B cell (primary cell): ENCODE measurements at regions not wholly inside any gene's neighbourhood (a gene's known extent, or its start where the extent isn't known, plus 50 kb on each side); places are given as distances from the start of the nearest gene placed in this dataset.

Experiments used
- ATAC-seq: fragments of 200-7000 bp; cut with Tn5 transposase; one replicate; pipeline ENCODE4 v1.10.0; 2021; ENCODE audit warnings: low read depth, mild to moderate bottlenecking, moderate number of reproducible peaks, moderate library complexity
- CTCF ChIA-PET: fragments of 350-600 bp; sonication (Branson Sonifier 250); formaldehyde crosslinking; loops from one replicate; lab custom pipeline; 2021; ENCODE audit warnings: antibody characterized with exemption, inconsistent platforms; lab: Charles Lee
- POLR2A ChIA-PET: fragments of 350-600 bp; sonication (Branson Sonifier 250); formaldehyde crosslinking; loops from one replicate; lab custom pipeline; 2021; ENCODE audit warnings: antibody characterized with exemption; lab: Charles Lee
- DNase-seq: peaks from one replicate; pipeline ENCODE4 v3.0.0; 2013
- H2AFZ ChIP-seq: 2 replicates; pipeline ENCODE4 v1.6.1; 2012; ENCODE audit warnings: mild to moderate bottlenecking, low read depth, low read length; ENCODE audit not compliant: insufficient read depth, poor library complexity, severe bottlenecking
- H3K27ac ChIP-seq, 2 donors: 1 replicate in 1 of 2; 2 replicates in 1 of 2; pipeline ENCODE4 v1.5.1; 2012 to 2013; ENCODE audit warnings: low read length in 2 of 2, mild to moderate bottlenecking in 2 of 2, moderate library complexity in 1 of 2
- H3K27me3 ChIP-seq, 4 experiments: fragments of 200-600 bp in 1 of 4; sonication (generic) in 1 of 4; replicated peaks in 1 of 4; 1 replicate in 2 of 4; 2 replicates in 2 of 4; pipeline versions ENCODE4 v1.6.1 to v1.7.0; 2013 to 2016; ENCODE audit warnings: low read length in 3 of 4, mild to moderate bottlenecking in 2 of 4, mixed read lengths in 1 of 4, moderate library complexity in 1 of 4; ENCODE audit not compliant: insufficient read depth in 4 of 4, control insufficient read depth in 3 of 4; ENCODE audit errors: control extremely low read depth in 1 of 4
- H3K36me3 ChIP-seq, 2 experiments: replicated peaks in 1 of 2; 1 replicate in 1 of 2; 2 replicates in 1 of 2; pipeline versions ENCODE4 v1.6.1 to v1.7.1; 2013; ENCODE audit warnings: low read length in 1 of 2; ENCODE audit not compliant: insufficient read depth in 2 of 2, control insufficient read depth in 1 of 2; ENCODE audit errors: control extremely low read depth in 1 of 2, extremely low read depth in 1 of 2
- H3K4me1 ChIP-seq, 2 donors: fragments of 200-600 bp in 1 of 2; sonication (generic) in 1 of 2; 1 replicate in 1 of 2; 2 replicates in 1 of 2; pipeline versions ENCODE4 v1.5.1 to v1.6.1; 2013 to 2017; ENCODE audit warnings: low read length in 2 of 2; ENCODE audit not compliant: control insufficient read depth in 2 of 2, insufficient read depth in 2 of 2
- H3K4me2 ChIP-seq: replicated peaks from 2 replicates; pipeline ENCODE3; 2012; ENCODE audit warnings: mild to moderate bottlenecking, low read depth, low read length; ENCODE audit not compliant: poor library complexity, severe bottlenecking
- H3K4me3 ChIP-seq, 5 experiments: fragments of 200-600 bp in 1 of 5; sonication (generic) in 1 of 5; 1 replicate in 3 of 5; 2 replicates in 2 of 5; pipeline versions ENCODE4 v1.5.1 to v1.7.0; 2011 to 2016; ENCODE audit warnings: low read length in 4 of 5, mild to moderate bottlenecking in 4 of 5, low read depth in 2 of 5, control low read depth in 1 of 5, moderate library complexity in 1 of 5; ENCODE audit not compliant: insufficient read depth in 1 of 5; ENCODE audit errors: control extremely low read depth in 1 of 5, extremely low read depth in 1 of 5
- H3K79me2 ChIP-seq: fragments of 200-600 bp; sonication (generic); one replicate; pipeline ENCODE4 v1.6.0; 2016; ENCODE audit warnings: low read length; ENCODE audit not compliant: control insufficient read depth, insufficient read depth
- H3K9ac ChIP-seq: fragments of 200-600 bp; sonication (generic); 2 replicates; pipeline ENCODE4 v1.6.1; 2017; ENCODE audit warnings: mild to moderate bottlenecking, low read length, moderate library complexity
- H3K9me3 ChIP-seq, 3 donors: one replicate each; pipeline versions ENCODE4 v1.6.1 to v1.7.1; 2013; ENCODE audit warnings: low read length in 2 of 3; ENCODE audit not compliant: control insufficient read depth in 2 of 3, insufficient read depth in 1 of 3; ENCODE audit errors: control extremely low read depth in 1 of 3
- H4K20me1 ChIP-seq: 2 replicates; pipeline ENCODE4 v1.6.0; 2012; ENCODE audit warnings: mild to moderate bottlenecking, low read length; ENCODE audit not compliant: insufficient read depth, control insufficient read depth, poor library complexity, severe bottlenecking
- H3K27ac Mint-ChIP-seq: one replicate; pipeline ENCODE4 v1.8.0; 2021; ENCODE audit warnings: mixed read lengths
- H3K27me3 Mint-ChIP-seq: one replicate; pipeline ENCODE4 v1.8.0; 2021; ENCODE audit warnings: mixed read lengths
- H3K4me1 Mint-ChIP-seq: one replicate; pipeline ENCODE4 v1.8.0; 2021; ENCODE audit warnings: mixed read lengths
- H3K4me3 Mint-ChIP-seq: one replicate; pipeline ENCODE4 v1.8.0; 2021; ENCODE audit warnings: mixed read lengths
- H3K9me3 Mint-ChIP-seq: one replicate; pipeline ENCODE4 v1.8.0; 2022; ENCODE audit warnings: mixed read lengths; ENCODE audit not compliant: insufficient read depth
- EZH2 ChIP-seq: IDR thresholded peaks from 2 replicates; pipeline ENCODE4 v1.6.1; 2012; ENCODE audit warnings: borderline replicate concordance, low read depth, mild to moderate bottlenecking, moderate library complexity, low read length; ENCODE audit not compliant: insufficient read depth, poor library complexity, severe bottlenecking
- WGBS: methylation state at CpG from one replicate; pipeline ENCODE4 v1.1.5; 2013; ENCODE audit warnings: missing lambda C conversion rate; ENCODE audit not compliant: insufficient coverage; 5-methylcytosine and 5-hydroxymethylcytosine counted together
- intact Hi-C: fragments of 100-400 bp; cut with micrococcal nuclease; formaldehyde crosslinking; loops from one replicate; pipeline ENCODE4 v1.10.0; 2022
- TF ChIP-seq, protein P1 (sequence below): fragments of 200-600 bp; IDR thresholded peaks from one replicate; pipeline ENCODE4 v1.8.0; 2022; ENCODE audit warnings: antibody characterized with exemption, mild to moderate bottlenecking

DNA sequence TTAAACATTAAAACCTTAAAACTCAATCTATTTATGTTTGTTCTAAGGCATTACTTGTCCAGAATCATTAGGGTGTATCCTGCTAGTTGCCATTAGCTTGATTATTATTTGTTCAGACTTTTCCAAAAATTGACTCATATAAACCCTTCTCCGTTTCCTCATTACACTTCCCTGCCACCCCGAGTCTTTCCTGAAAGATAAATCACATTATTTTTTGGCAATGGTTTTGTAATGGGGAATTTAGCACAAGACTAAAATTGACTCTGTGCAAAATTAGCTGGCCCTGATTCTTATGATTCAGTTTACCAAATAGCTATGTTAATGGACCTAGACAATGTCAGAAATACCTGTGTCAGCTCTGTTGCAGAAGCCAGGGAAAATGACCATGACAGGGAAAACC is 112.2 kb upstream of the NT5C1B start:
- Mint-ChIP-seq H3K4me1 (no peaks in the 10 kb centered on the region), H3K27me3 (no peaks in the 10 kb centered on the region), H3K9me3 (no peaks in the 10 kb centered on the region), H3K27ac (no peak overlapping the region), H3K4me3 (no peak overlapping the region)
- intact Hi-C loops = no loop called here
- DNase-seq (no peak), ATAC-seq (no peak)
- TF ChIP-seq EZH2 = no peak
- TF ChIP-seq, protein P1, sequence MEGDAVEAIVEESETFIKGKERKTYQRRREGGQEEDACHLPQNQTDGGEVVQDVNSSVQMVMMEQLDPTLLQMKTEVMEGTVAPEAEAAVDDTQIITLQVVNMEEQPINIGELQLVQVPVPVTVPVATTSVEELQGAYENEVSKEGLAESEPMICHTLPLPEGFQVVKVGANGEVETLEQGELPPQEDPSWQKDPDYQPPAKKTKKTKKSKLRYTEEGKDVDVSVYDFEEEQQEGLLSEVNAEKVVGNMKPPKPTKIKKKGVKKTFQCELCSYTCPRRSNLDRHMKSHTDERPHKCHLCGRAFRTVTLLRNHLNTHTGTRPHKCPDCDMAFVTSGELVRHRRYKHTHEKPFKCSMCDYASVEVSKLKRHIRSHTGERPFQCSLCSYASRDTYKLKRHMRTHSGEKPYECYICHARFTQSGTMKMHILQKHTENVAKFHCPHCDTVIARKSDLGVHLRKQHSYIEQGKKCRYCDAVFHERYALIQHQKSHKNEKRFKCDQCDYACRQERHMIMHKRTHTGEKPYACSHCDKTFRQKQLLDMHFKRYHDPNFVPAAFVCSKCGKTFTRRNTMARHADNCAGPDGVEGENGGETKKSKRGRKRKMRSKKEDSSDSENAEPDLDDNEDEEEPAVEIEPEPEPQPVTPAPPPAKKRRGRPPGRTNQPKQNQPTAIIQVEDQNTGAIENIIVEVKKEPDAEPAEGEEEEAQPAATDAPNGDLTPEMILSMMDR = no peak
- no peaks in the 10 kb centered on the region for H3K4me1 ChIP-seq
- peaks cover 0 to 6% (median 0%) of the 10 kb centered on the region in 3 donors for H3K9me3 ChIP-seq
- H3K4me3 ChIP-seq = no peak overlapping the region
- no peaks in the 10 kb centered on the region for H3K79me2 ChIP-seq
- no peak overlapping the region for H2AFZ ChIP-seq
- H3K9ac ChIP-seq = no peak overlapping the region
- H3K27me3 ChIP-seq = no peaks in the 10 kb centered on the region
- WGBS = no CpG with 5 or more reads among the region's 2 CpGs
- H4K20me1 ChIP-seq = no peaks in the 10 kb centered on the region
- H3K27ac ChIP-seq = no peak overlapping the region
- CTCF ChIA-PET = no interaction called here
- POLR2A ChIA-PET = no interaction called here
- H3K4me2 ChIP-seq = no peak overlapping the region
- no peaks in the 10 kb centered on the region for H3K36me3 ChIP-seq

DNA sequence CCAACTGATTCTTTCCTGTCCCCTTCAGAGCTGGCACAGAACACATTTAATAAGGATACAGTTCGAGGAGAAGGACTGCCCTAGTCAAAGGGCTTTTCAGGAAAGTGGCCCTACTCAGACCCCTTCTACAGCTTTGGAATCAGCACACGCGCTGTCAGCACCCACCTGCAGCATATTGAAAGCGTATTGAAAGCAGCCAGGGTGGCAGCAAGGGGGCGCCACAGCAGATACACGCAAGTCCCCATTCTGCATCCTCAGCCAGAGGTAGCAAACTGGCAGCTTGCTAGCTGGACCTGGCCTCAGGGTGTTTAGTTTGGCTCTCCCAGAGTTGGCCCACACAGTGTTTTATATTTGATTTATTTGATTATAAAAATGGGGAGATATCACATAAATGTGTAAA is 101.0 kb upstream of the NT5C1B start:
- no peak for TF ChIP-seq EZH2
- Histone ChIP-seq H3K27ac (no peak overlapping the region), H4K20me1 (no peaks in the 10 kb centered on the region), H2AFZ (no peak overlapping the region), H3K36me3 (no peaks in the 10 kb centered on the region), H3K4me1 (no peaks in the 10 kb centered on the region), H3K4me3 (no peak overlapping the region), H3K27me3 (no peaks in the 10 kb centered on the region), H3K9me3 (no peaks in the 10 kb centered on the region), H3K4me2 (no peak overlapping the region), H3K9ac (no peak overlapping the region), H3K79me2 (no peaks in the 10 kb centered on the region)
- ChIA-PET POLR2A (no interaction called here), CTCF (no interaction called here)
- Mint-ChIP-seq H3K9me3 (no peaks in the 10 kb centered on the region), H3K4me1 (no peaks in the 10 kb centered on the region), H3K27ac (no peak overlapping the region), H3K27me3 (no peaks in the 10 kb centered on the region), H3K4me3 (no peak overlapping the region)
- 90% methylated on average over 6 of the region's 6 CpGs for WGBS
- intact Hi-C loops = no loop called here
- no peak for ATAC-seq
- no peak for DNase-seq
